Central memory CD4-positive, alpha-beta T cell (primary cell): ENCODE measurements at regions not wholly inside any gene's neighbourhood (a gene's known extent, or its start where the extent isn't known, plus 50 kb on each side); places are given as distances from the start of the nearest gene placed in this dataset.

ENCODE experiments used
- DNase-seq: peaks from one replicate; pipeline ENCODE4 v3.0.0; 2022

DNA sequence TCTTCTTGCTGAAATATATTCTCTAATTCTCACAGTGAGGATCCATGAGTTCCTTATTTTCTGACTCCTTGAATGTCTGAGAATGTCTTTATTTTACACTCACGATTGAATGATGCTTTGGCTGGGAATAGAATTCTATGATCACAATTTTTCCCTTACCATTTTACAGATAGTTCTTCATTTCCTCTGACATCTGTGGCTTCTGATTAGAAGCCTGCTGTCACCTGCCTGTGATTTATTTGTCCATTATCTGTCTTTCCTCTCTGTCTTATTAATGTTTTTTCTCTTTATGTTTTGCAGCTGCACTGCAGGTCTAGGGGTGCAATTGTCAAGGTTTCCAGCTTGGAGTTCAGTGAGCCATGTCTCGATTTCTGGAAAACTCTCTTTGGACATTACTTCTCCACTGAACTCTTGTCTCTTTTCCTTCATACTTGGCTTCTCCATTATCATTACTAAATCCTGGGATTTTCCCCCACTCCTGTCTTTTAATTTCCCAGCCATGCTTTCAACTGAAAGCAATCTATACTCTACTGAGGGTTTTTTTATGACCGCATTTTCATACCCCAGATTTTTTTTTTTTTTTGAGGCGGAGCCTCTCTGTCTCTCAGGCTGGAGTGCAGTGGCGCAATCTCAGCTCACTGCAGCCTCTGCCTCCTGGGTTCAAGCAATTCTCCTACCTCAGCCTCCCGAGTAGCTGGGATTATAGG lies 85.8 kb upstream of the PRNP start:
- no peak for DNase-seq

- no peak for DNase-seq
Measured at GRCh38 chr20:4597215-4597614, 89.0 kb upstream of the PRNP start.

- DNase-seq, result no peak
Measured at GRCh38 chr20:4593149-4593525, 93.1 kb upstream of the PRNP start.

- DNase-seq, result peak; percentile 30
Measured at GRCh38 chr20:4592316-4593148, 93.7 kb upstream of the PRNP start.

DNA sequence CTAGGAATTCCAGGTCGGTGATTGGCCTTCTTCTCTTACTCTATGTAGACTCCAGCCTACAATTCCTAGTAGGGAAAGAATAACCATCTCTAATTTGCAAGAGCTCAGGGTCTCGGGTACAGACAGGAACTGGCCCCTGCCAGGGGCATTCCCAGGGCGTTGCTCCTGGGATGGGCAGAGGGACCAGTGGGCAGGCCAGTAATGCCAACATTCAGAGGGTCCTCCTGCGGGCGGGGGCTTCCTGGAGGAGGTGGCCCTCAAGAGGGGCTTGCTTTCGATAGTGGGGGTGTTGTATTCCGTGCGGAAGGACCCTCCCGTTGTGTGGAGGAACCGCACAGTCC lies 94.3 kb upstream of the PRNP start:
- no peak for DNase-seq

DNA sequence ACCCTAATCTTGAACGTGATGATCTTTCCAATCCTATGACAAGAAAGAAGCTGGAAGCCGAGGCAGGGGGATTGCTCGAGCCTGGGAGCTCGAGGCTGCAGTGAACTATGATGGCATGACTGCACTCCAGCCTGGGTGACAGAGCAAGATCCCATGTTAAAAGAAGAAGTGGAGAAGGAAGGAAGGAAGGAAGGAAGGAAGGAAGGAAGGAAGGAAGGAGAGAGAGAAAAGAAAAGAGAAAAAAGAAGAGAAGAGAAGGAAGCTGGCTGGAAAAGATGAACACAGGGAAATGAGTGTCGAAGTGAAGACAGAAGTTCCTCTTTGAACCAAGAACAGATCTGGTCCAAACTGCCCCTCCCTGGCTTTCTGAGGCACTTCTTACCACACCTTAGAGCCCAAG lies 100.5 kb upstream of the PRNP start:
- no peak for DNase-seq

DNA sequence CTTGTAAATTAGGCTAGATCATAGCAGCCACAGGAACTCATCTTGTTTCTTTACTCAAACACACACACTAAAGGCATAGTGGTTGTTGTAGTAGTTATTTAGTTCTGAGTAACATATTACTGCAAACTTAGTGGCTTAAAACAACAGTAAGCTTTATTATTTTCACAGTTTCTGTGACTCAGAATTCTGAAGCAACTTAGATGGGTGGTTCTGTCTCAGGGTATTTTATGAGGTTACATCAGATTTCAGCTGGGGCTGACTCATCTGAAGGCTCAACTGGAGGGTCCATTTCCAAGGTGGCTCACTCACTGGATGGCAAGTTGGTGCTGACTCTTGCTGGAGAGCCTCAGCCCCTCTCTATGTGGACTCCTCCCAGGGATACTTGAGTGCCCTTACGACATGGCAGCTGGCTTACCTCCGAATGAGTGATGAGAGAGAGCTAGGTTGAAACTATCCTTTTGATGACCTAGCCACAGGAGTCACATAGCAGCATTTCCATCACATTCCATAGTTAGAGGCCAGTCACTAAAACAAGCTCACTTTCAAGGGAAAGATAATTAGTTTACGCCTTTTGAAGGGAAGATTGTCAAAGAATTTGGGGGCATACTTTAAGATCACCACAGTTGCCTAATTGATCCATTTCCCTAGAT lies 101.0 kb upstream of the PRNP start:
- no peak for DNase-seq

- DNase-seq, result no peak
Measured at GRCh38 chr20:4584510-4584909, 101.7 kb upstream of the PRNP start.

DNA sequence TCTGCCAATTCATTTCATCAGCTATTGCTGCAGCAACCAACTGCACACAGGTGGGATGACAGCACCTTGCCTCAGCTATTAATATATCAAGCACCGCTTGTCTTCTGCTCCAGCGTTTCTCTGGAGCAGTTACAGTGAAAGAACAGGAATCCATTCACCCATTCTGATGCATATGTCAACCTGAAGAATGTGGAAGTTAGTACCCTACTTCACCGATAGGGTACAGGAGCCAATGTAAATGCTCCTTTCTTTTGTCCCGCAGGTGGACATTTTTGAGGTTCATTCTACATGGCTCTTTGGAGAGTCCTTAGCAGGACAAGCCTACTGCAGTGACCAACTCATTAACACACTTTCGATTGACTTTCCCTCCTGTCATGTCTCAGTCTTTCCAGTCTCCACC lies 104.4 kb upstream of the PRNP start:
- DNase-seq, result no peak

DNA sequence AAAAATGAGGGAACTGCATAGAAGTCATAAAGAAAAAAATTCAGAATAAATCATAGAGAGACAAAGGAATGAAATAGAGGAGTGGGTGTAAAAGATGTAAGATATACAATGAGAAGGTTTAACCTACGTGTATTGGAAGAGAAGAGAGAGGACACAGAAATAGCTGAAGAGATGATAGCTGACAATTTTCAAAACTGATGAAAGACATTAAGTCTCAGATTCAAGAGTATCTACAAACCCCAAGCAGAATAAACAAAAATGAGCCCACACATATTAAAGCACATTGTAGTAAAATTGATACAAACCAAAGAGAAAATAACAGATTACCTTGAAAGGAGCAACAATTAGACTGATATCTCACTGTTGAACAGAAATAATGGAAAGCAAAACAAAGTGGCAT lies 107.9 kb upstream of the PRNP start:
- DNase-seq, result no peak

DNA sequence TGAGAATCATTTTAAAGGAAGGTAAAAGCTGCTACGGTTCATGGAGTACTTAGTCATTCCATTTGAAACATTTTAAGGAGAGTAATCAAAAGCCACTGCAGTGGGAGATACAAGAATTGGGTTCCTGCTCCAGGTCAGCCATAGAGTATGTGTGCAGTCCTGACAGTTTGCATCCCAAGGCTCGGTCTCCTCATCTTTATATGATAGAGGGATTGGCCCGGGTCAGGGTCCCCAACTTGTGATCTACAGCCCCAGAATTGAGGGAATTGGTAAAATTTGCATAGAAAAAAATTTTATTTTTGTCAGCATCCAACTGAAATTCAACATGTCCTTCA lies 111.9 kb upstream of the PRNP start:
- DNase-seq, result no peak

DNA sequence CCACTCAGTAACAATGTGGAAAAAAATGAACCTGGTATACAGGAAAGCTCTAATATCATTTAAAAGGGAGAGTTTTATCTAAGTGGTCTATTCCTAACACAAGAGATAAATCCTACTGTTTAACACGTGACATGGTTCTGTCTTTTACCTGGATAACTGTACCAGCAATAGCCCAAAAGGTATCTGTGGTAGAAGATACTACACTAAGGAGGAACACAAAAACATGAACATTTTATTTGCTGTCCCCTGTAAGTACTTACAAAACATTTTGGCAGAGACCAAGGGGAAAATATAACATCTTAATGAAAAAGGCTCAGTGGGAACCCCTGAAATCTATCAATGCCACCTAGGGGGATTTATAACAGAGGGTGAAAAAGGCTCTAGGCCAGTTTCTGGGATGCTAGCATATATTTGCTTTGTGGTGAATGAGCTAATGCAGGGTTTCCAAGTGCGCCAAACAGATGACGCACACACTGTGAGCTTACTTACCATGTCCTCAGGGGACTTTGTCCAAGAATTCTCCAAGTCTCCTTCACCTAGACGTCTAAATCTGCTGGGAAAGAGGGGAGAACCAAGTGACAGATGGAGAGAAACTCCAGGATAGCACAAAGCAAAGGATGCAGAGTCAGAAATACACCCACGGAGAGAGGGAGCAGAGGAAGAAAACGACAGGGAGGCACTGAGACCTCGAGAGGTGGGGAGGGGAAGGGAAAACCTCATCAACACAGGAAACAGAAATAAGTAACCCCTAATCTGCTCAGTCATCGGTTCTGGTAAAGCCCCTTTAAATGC lies 112.5 kb upstream of the PRNP start:
- DNase-seq, result no peak

DNA sequence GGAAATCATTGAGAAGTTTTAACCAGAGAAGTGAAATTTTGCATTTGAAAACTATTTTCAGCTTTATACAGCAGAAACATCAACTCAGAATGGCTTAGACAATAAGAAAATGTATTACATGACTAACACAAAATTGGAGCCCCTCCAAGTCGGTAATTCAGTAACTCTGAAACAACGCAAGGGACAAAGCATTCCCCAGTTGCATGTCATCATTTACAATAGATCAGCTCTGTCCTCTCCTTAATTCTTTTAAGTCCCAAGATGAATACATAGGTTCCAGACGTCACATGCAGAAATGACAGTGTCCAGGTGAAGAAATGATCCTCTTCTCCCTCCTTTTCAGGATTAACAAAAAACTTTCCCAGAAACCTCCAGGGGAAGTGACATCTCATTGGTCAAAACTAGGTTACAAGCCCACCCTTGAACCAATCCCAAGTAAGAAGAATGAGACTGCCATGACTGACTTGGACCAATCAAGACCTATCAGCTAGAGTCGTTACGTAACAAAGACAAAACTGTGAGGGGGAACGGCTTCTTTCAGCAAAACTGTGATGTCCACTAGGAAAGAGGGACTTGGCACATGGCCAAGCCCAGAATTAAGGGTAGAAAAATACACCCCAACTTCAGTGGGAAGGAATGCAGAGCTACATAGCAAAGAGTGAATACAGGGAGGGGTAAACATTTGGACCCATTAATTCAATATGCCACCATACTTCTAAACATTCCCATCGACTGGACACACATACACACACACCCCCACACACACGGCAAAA lies 114.3 kb upstream of the PRNP start:
- no peak for DNase-seq

GRCh38 chr20:4569865-4570264 lies 116.4 kb upstream of the PRNP start:
- DNase-seq, result no peak

DNA sequence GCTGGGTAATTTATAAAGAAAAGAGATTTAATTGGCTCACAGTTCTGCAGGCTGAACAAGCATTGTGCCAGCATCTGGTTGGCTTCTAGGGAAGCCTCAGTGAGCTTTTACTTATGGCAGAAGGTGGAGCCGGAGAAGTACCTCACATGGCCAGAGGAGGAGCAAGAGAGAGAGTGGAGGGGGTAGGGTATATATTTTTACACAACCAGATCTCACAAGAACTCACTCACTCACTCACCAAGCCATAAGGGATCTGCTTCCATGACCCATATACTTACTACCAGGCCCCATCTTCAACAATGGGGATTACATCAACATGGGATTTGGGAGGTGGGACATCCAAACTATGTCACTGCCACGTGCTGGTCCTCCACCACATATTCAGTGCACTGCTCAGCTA lies 117.2 kb upstream of the PRNP start:
- DNase-seq, result no peak

- DNase-seq, result no peak
Measured at GRCh38 chr20:4568361-4568959, 117.8 kb upstream of the PRNP start.

- no peak for DNase-seq
Measured at GRCh38 chr20:4567170-4567569, 119.1 kb upstream of the PRNP start.

DNA sequence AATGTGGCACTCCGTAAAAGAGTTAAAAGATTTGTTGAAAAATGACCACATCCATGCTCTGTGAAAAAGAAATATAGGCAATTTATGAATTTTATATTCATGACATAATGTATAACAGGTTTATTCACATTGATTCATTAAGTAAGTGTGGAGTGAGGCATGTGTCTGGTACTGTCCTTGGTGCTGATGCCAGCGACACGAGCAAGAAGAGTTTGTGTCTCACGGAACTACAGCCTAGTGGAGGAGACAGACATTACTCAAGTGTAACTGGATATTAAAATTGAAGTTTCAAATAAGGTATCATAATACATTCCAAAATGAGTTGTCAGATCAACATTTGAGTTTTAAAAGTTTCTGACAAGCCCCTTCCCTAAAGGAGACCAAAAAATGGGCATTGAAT lies 122.7 kb upstream of the PRNP start:
- no peak for DNase-seq

GRCh38 chr20:4563031-4563430 lies 123.2 kb upstream of the PRNP start:
- no peak for DNase-seq

DNA sequence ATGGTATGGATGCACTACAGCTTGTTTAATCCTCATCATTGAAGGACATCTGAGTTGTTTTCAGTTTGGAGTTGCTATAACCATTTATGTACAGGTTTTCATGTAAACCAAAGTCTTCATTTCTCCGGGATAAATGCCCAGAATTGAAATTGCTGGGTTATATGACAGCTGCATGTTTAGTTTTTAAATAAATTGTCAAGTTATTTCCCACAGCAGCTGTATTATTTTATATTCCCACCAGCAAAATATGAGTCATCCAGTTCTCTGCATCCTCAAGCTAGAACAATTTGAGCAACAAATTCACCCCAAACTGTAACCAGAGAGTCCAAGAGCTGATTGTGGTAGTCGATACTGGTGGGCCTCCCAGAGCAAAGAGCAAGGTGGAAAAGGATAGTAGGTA lies 125.6 kb upstream of the PRNP start:
- no peak for DNase-seq

GRCh38 chr20:4559906-4560305 lies 126.3 kb upstream of the PRNP start:
- no peak for DNase-seq

DNA sequence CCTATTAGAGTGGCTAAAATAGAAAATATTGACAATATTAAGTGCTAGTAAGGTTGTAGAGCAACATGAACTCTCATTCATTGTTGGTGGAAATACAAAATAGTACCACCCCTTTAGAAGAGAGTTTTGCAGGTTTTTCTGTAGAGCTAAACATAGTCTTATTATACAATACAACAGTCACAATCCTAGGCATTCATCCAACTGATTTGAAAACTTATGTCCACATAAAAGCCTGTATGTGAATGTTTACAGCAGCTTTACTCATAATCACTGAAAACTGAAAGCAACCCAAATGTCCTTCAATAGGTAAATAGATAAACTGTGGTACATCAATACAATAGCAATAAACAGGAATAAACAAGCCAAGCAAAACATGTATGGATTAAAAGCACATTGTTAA lies 127.2 kb upstream of the PRNP start:
- DNase-seq, result no peak
